NCI-H1048 (cell line): ENCODE measurements at regions not wholly inside any gene's neighbourhood (a gene's known extent, or its start where the extent isn't known, plus 50 kb on each side); places are given as distances from the start of the nearest gene placed in this dataset.
"Not testable (repeated sequence)": the region's sequence is repeated elsewhere in the genome, so short reads cannot be mapped to it uniquely, and the experiment has no call there.

ENCODE experiments used
- DNase-seq: peaks from one replicate; lab custom pipeline; 2025; lab: John Stamatoyannopoulos, UW

GRCh38 chr9:89939181-89939580, 334.4 kb downstream of the GADD45G start:
- DNase-seq = no peak

- no peak for DNase-seq
Observed at GRCh38 chr9:89939626-89940292, 334.9 kb downstream of the GADD45G start.

- no peak for DNase-seq
Observed at GRCh38 chr9:89940625-89941024, 335.8 kb downstream of the GADD45G start.

- no peak for DNase-seq
Observed at GRCh38 chr9:89941875-89942274, 337.1 kb downstream of the GADD45G start.

- no peak for DNase-seq
Observed at GRCh38 chr9:89942643-89943042, 337.8 kb downstream of the GADD45G start.

GRCh38 chr9:89943309-89943708, 338.5 kb downstream of the GADD45G start:
- DNase-seq = no peak

GRCh38 chr9:89943728-89944127, 338.9 kb downstream of the GADD45G start:
- no peak for DNase-seq

- DNase-seq = no peak
Observed at GRCh38 chr9:89945133-89945532, 340.3 kb downstream of the GADD45G start.

- no peak for DNase-seq
Observed at GRCh38 chr9:89946741-89947140, 341.9 kb downstream of the GADD45G start.

GRCh38 chr9:89949111-89949510, 344.3 kb downstream of the GADD45G start:
- no peak for DNase-seq

- DNase-seq = no peak
Observed at GRCh38 chr9:89951675-89952074, 346.9 kb downstream of the GADD45G start.

GRCh38 chr9:89952401-89952800, 347.6 kb downstream of the GADD45G start:
- no peak for DNase-seq

GRCh38 chr9:89953263-89953662, 348.5 kb downstream of the GADD45G start:
- not testable (repeated sequence) for DNase-seq

- no peak for DNase-seq
Observed at GRCh38 chr9:89953824-89954615, 349.2 kb downstream of the GADD45G start.

- no peak for DNase-seq
Observed at GRCh38 chr9:89955144-89955543, 350.3 kb downstream of the GADD45G start.

GRCh38 chr9:89955626-89956025, 350.8 kb downstream of the GADD45G start:
- no peak for DNase-seq

GRCh38 chr9:89956331-89956730, 351.5 kb downstream of the GADD45G start:
- DNase-seq = no peak

- no peak for DNase-seq
Observed at GRCh38 chr9:89956907-89957306, 352.1 kb downstream of the GADD45G start.

- no peak for DNase-seq
Observed at GRCh38 chr9:89958086-89958485, 353.3 kb downstream of the GADD45G start.

GRCh38 chr9:89961616-89962341, 357.0 kb downstream of the GADD45G start:
- no peak for DNase-seq

GRCh38 chr9:89963280-89963679, 358.5 kb downstream of the GADD45G start:
- DNase-seq = no peak

- DNase-seq = no peak
Observed at GRCh38 chr9:89967527-89967926, 362.7 kb downstream of the GADD45G start.

- no peak for DNase-seq
Observed at GRCh38 chr9:89969156-89969675, 364.4 kb downstream of the GADD45G start.
